ENCODE measurements at regions not wholly inside any gene's neighbourhood (a gene's known extent, or its start where the extent isn't known, plus 50 kb on each side); places are given as distances from the start of the nearest gene placed in this dataset.
"Not testable (repeated sequence)": the region's sequence is repeated elsewhere in the genome, so short reads cannot be mapped to it uniquely, and the experiment has no call there.

DNA sequence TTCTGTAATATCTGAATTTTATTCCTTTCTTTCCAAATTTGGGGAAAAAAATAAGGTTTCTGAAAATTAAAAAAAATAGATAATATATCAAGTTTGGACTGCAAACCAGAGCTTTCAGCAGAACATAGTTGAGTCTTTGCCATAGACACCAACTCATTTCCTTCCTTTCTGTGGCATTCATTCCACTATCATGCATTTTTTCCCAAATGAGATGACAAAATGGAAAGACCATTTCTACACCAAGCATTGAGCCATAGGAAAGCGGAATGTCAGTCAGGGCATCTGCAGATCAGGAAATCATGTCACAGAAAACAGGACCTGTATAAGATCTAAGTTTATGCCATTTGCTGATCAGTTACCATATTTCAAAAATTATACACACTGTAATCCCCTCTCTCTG is 333.3 kb upstream of the THBS1 start:
- DNase-seq (ENCODE audit: low spot score): no peak

DNA sequence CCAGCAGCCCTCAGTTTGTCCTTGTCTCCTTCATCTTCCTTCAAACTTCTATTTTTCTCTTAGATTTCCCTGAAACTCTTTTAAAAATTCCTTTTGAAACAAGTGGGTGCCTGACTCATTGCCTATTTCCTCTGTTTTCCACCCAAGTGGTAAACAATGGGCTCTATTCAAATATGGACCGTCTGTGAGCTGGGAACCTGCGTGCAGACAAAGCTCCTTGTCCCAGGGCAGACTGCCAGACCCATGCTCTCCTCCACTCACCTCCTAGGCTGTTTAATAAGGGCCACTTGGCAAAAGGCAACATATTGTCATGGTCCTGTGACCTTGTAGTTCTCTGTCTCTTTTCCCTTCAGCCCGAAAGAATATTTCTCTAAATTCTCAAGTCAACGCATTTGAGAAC is 332.7 kb upstream of the THBS1 start:
- peak; percentile 29 for DNase-seq (ENCODE audit: low spot score)

DNA sequence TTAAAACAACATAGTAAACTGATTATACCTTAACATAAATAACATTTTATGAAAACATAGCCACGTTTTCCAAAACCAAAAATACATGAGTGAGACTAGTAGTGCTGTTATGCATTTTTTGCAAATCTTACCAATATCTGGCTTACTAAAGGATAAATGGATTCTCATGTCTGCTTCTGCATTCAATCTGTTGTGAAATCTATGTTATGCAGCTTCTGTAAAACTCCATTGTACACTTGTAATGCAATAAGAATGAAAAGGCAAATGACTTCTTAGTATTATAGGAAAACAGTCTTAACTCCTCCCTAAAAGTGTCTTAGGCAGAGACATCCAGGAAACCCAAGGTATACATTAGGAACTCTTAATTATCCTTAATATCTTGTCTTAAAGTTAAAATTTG is 330.9 kb upstream of the THBS1 start:
- DNase-seq (ENCODE audit: low spot score): no peak

DNA sequence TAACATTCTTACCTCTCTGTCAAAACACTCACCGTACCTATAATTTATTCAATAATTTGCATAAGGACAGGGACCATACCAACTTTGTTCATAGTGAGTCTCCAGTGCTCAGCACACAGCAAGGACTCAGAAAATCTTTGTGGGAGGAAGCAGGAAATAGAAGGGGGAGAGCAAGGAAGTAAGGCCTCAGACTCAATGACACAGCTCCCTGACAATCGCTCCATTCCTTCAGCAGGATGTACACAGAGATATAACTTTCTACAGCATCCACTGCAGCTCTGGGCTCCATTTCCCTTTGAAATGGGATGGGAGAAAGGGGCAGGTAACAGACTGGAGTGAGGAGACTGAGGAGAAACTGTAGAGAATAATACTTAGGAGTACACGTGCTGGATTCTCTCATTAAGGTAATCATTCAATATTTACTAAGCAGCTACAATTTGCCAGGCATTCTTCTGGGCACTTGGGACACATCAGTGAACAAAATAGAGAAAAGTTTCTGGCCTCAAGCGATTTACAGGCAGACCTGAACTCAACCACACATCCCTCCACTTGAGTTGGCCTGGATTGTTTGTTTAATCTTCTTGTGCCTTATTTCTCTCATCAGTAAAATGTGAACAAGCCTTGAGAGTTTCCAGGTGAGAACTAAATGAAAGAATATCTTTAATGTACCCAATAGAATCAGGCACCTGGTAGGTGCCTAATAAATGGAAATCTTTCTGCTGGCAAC is 330.3 kb upstream of the THBS1 start:
- no peak for DNase-seq (ENCODE audit: low spot score)

DNA sequence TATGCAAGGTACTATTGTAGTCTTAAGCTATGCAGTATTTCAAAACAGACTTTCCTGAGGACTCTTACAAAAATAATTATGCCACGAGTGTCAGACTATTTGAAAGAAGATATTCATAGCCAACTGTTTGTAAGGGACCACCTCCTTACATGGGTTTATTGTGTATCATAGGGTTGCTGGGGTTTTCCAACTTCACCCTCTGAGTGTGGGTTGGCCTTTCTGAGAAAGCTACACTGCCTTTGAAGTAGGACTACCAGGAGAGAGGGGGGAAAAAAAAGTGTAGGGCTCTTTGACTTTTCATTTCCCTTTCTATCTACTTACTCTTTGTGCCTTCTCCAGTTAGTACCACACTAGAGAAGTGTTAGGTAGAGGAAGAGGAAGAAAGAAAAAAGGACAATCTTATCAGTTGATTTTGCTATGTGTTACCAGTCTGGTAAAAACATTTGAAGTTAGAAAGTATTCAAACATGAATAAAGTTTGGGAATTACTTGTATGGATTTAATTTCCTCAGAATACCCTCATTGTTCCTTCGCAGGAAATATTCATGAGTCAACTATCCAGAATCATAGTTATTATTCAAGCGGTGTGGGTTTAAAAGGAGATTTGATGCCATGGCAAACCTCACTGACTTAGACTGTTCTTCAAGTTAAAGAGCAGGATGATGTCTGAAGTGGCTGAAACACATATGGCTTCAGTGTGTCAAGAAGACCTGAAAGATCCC is 329.3 kb upstream of the THBS1 start:
- no peak for DNase-seq (ENCODE audit: low spot score)

DNA sequence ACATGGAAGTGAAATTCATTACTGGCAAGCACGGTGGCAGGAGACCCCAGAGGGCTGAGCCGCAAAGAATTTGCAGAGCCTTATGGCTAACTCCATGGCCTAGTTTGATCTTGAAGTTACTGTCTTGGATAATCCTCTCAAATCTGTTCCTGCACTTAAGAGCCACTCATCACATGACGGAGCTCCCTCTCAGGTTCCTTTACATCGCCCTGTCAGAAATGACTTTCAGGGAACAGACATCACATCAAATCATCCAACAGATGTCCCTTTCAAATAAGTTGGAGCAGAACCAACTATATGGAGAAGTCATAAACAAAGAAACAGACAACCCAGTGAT is 328.8 kb upstream of the THBS1 start:
- DNase-seq (ENCODE audit: low spot score): no peak

DNA sequence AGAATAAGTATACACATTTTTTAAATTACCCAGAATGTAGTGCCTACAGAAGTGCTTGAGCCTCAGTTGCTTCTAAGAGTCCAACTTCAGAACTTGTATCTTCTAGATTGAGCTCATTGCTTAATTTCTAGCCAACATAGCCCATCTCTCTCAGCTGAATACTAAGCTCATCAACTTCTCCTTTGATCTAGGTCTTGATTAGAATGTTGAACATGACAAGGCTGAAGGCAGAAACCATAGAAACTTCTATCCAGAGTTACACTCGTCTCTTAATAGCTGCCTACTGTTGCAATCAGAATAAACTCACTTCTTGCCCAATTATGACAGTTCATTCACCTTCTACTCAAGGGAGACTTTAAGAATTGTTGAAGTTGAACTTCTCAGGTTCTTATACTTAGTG is 327.3 kb upstream of the THBS1 start:
- no peak for DNase-seq (ENCODE audit: low spot score)

DNA sequence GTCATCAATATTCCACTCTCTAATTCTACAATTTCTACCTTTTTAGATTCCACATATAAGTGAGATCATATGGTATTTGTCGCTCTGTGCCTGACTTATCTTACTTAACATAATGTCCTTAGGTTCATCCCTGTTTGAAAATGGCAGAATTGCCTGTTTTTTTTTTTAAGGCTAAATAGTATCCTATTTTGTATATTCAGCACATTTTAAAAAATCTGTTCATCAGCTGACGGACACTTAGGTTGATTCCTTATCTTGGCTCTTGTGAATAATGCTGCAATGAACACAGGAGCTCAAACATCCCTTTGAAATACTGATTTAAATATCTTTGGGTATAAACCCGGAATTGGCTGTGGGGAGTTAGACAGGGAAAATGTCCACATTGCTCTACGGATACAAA is 326.7 kb upstream of the THBS1 start:
- no peak for DNase-seq (ENCODE audit: low spot score)

DNA sequence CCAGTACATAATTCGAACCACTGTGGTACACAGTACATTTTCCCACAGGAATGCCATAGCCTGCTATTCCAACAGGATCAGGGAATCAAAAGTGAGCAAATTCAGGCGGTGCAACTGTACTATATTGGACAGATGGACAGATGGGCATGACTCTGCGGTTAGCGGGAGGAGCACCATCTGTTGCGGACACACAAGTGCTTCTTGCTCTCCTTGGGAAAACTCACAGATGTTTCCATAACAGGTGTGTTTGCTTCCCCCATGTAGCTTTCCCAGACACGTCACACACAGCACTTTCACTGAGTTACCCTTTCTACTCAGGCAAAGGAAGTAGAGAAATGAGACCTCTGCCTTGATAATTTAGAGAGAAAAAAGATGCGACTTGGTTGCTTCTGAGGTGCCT is 325.1 kb upstream of the THBS1 start:
- no peak for DNase-seq (ENCODE audit: low spot score)

DNA sequence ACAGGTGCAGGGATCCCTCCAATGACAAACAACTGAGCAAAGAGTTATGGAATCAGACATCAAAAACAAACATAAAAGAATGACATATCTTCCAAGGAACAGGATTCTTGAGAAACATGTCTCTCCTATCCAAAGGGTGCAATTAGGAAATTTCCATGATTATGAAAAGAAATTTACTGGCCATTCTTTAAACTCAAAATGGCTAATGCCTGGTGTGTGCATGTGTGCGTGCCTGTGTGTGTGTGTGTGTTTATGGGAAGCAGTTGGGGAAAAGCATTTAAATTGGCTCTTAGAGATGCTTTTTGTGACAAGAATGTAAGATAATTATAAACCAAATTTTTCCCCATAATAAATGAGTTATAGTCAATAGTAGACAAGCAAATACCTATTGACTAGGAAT is 320.5 kb upstream of the THBS1 start:
- DNase-seq (ENCODE audit: low spot score): no peak

DNA sequence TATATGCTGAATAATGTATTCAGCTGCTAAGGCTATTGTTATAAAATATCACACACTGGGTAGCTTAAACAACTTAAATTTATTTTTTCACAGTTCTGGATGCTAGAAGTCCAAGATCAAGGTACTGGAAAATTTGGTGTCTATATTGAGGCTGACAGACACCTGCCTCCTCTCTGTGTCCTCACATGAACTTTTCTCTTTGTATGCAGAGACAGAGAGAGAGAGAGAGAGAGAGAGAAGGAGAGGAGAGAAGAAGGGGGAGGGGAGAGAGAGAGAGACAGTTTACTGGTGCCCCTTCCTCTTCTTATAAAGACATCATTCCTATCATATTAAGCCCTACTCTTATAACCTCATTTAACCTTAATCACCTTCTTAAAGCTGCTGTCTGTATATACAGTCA is 320.1 kb upstream of the THBS1 start:
- no peak for DNase-seq (ENCODE audit: low spot score)

DNA sequence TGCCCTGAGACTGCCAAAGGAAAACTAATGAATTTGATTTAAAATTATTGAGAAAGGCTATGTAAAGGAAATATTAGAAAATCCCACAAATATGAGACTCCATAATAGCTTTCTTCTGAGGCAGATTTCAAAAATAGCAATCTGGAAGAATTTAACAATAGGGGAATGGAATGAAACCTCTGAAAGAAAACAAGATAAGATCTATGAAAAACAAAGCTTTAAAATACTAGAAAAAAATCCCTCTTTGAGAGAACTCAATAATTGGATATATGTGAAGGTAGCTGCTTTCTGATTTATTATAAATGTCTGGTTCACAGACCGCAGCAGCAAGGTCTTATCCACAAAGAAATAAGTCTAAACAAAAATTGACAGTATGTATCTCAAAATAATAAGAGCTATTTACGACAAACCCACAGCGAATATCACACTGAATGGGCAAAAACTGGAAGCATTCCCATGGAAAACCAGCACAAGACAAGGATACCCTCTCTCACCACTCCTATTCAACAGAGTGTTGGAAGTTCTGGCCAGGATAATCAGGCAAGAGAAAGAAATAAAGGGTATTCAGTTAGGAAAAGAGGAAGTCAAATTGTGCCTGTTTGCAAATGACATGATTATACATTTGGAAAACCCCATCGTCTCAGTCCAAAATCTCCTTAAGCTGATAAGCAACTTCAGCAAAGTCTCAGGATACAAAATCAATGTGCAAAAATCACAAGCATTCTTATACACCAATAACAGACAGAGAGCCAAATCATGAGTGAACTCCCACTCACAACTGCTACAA is 319.3 kb upstream of the THBS1 start:
- not testable (repeated sequence) for DNase-seq (ENCODE audit: low spot score)

DNA sequence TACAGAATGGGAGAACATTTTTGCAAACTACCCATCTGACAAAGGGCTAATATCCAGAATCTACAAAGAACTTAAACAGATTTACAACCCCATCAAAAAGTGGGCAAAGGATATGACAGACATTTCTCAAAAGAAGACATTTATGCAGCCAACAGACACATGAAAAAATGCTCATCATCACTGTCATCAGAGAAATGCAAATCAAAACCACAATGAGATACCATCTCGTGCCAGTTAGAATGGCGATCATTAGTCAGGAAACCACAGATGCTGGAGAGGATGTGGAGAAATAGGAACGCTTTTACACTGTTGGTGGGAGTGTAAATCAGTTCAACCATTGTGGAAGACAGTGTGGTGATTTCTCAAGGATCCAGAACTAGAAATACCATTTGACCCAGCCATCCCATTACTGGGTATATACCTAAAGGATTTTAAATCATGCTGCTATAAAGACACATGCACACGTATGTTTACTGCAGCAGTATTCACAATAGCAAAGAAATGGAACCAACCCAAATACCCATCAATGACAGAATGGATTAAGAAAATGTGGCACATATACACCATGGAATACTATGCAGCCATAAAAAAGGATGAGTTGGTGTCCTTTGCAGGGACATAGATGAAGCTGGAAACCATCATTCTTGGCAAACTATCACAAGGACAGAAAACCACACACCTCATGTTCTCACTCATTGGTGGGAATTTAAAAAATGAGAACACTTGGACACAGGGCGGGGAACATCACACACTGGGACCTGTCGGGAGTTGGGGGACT is 317.7 kb upstream of the THBS1 start:
- not testable (repeated sequence) for DNase-seq (ENCODE audit: low spot score)

DNA sequence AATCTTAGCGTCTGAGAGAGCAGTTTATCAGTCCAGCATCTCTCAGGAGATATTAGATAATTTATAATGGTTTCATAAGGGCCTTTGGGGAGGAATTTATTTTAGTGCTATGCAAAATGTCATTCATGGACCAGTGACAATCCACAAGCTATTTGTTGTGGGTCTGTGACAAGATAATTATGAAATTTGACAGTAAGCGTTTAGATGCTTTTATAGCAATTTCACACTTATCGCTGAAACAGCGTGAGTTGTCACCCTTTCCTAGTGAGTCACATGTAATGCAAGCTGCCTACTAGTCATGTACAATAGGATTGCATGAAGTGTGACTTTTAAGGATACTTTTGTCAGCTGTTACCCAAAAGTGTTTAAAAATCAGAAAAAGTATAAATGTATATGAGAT is 315.6 kb upstream of the THBS1 start:
- DNase-seq (ENCODE audit: low spot score): no peak

DNA sequence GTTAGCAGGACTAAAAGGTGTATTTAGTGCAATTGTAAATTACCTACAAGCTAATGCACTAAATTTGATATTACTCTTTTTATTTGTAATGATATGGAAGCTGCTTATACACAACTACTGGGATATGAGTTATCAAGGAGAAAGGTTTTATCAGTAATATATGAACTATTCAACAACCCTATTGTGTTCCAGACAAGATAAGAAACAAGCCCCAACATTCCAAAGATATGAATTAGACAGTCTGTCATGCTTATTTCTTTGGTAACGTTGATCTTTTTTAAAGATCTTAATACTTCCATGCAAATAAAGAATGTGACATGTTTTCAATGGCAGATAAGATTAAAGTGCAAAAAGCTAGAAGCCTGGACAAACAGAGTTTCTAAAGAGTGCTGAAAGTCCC is 314.0 kb upstream of the THBS1 start:
- DNase-seq (ENCODE audit: low spot score): no peak

DNA sequence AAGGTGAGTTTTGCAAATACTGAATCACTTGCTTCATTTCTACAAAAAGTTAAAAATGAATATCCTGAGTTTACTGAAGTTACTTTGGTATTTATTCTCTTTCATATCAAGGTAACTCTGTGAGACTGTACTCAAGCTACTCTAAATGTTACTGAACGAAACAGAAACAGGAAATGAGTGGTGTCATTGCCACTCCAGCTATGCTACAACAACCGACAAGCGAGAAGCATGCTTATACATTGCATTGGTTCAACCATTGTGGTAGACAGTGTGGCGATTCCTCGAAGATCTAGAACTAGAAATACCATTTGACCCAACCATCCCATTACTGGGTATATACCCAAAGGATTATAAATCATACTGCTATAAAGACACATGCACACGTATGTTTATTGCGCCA is 313.2 kb upstream of the THBS1 start:
- DNase-seq (ENCODE audit: low spot score): no peak

DNA sequence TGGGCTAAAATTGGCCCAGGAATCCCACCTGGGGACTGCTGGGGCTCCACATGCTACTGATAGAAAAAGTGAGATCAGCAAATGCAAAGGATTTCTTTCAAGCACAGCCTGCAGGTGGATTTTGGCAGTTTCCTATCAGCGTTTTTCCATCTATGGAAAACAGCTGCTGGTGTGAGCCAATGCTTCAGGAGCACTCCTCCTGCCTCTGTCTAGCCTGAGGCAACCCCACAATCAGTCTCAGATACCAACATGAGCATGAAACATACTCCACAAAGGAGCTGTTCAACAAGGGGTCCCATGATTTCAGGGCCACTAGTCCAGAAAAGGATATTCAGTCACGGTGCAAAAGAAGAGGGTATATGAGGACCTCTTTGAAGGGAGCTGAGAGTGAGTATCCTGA is 311.5 kb upstream of the THBS1 start:
- no peak for DNase-seq (ENCODE audit: low spot score)

DNA sequence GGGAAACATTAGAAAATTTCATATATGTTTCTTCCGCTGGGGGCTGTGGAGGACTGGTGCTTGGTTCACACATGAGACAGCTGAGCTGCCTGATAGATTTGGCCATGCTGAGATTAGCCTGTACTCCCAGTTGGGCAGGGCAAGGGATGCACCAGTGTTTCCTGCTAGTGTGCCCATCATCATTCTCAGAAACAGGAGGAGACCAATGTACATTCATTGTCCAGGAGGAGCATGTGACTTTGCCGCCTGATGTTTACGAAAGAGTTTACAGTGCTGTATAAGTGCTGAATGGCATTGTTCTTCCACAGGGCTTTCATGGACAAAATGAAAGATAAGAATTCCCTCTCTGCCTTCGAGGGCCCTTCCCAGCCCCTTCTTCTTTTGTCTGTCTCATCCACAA is 311.1 kb upstream of the THBS1 start:
- no peak for DNase-seq (ENCODE audit: low spot score)

DNA sequence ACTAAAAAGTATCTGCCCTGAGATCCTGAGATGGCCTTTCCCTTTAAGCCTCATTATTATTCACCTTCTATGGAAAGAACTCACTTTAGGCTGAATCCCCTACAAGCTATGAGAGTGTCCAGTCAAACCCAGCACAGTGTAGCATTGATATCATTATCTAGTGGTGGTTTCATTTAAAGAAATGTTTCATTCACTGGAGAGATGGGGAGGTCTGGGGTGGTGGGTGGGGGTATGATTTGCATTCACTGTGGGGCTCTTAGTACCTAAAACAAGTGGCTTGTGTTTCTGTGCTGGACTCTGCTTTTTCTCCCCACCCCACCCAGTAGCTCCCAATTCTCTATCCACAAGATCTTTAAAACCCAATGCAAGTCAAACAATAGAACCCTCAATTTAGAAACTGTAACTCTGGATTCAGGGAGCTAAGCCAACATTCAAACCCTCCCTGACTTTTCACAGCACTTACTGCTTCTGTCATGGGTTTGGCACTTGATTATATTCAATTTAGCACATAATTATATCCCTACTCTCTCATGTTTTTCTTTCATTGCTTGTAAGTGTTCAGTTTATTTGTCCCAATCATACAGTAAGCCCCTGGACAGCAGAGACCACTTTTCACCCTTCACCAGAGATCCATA is 310.5 kb upstream of the THBS1 start:
- DNase-seq (ENCODE audit: low spot score): no peak

DNA sequence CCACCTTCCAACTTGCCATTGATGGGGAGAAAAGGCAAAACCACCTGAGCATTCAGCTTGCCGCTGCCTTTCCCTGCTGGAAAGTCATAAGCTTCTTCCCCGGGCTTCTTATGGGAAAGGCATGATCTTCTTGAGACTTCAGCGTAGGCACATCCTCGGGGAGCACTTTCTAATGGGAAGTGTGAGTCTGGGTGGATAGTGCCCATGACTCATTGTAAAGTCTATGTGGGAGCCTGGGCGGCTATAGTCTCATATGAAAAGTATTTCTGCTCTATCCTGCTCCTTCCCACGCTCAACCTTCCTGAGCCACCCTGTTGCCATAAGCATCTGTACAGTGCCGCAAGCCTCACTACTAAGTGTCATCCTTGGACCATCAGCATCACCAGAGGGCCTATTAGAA is 309.9 kb upstream of the THBS1 start:
- DNase-seq (ENCODE audit: low spot score): no peak

DNA sequence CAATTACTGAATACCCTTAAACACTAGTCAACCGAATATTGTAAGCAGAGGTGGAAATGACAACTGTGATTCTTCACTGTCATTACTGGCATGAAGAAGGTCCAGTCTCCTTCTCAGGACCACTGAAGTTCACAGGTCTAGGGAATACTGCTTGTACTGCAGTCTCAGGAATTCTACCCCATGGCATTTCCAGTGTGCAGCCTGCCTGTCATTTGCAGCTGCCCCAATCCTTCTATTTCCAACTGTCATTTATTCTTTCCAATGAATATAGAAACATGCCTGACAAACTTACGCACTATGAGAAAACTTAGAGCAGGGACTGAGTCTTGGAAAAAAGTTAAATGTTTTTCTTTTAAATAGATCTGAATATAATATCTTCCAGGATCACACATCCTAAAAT is 308.0 kb upstream of the THBS1 start:
- no peak for DNase-seq (ENCODE audit: low spot score)
